Hepatocyte (in vitro differentiated cells): ENCODE measurements at regions not wholly inside any gene's neighbourhood (a gene's known extent, or its start where the extent isn't known, plus 50 kb on each side); places are given as distances from the start of the nearest gene placed in this dataset.

Source experiments
- CTCF ChIP-seq: fragments of 200-600 bp; sonication (generic); IDR thresholded peaks from 2 replicates; pipeline ENCODE4 v1.5.1; 2016; ENCODE audit warnings: antibody characterized with exemption, mild to moderate bottlenecking; ENCODE audit not compliant: poor library complexity
- EZH2 ChIP-seq: fragments of 200-600 bp; sonication (generic); IDR thresholded peaks from 2 replicates; pipeline ENCODE4 v1.6.1; 2016; ENCODE audit warnings: antibody characterized with exemption, mild to moderate bottlenecking, borderline replicate concordance

GRCh38 chr7:153190986-153191385 lies 431.4 kb downstream of the ACTR3B start:
- no peak for TF ChIP-seq CTCF
- TF ChIP-seq EZH2: no peak
